Activated CD4-positive, alpha-beta T cell treated with anti-CD3 and anti-CD28 coated beads, Interleukin-2, amount 50 U/mL, for 16 hours (primary cell): ENCODE measurements at regions not wholly inside any gene's neighbourhood (a gene's known extent, or its start where the extent isn't known, plus 50 kb on each side); places are given as distances from the start of the nearest gene placed in this dataset.
"Not testable (repeated sequence)": the region's sequence is repeated elsewhere in the genome, so short reads cannot be mapped to it uniquely, and the experiment has no call there.

ENCODE experiments used
- DNase-seq: peaks from one replicate; pipeline ENCODE4 v3.0.0-alpha.2; 2020

- not testable (repeated sequence) for DNase-seq
Observed at GRCh38 chrX:127221821-127222220, 402.3 kb downstream of the PRR32 start.

GRCh38 chrX:127243654-127244053 is 424.1 kb downstream of the PRR32 start:
- no peak for DNase-seq

DNA sequence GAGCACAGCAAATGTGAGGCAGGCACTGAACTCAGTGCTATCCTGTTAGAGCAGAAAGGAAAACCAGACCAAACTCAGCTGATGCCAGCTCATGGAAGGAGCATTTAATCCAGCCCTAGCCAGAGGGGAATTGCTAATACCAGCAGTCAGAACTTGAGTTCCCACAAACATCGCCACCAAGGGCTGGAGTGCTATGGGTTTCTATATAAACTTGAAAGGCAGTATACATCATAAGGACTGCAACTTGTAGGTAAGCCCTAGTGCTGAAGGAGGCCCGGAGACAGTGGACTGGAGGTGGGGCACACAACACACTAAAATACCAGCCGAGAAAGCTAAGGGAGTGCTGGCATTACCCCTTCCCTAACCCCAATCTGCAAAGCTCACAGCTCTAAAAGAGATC is 440.2 kb downstream of the PRR32 start:
- DNase-seq = no peak

DNA sequence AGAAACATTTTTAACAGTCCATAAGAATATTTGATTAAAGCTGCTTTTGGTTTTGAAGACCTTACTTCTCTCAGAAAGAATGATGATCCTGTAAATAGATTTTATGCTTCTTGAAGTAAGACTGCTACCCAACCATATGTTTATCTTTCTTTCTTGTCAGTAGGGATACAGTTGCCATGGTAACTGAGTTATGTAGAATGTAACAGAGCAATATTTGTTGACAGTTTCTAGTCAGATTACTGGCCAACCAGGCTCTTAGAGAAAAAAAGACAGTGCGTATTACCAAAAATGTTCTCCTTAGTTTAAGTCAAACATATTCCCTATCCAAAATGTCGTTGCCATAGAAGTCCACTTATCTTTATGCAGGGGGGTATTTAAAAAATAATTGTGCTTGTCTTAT is 456.8 kb downstream of the PRR32 start:
- no peak for DNase-seq

DNA sequence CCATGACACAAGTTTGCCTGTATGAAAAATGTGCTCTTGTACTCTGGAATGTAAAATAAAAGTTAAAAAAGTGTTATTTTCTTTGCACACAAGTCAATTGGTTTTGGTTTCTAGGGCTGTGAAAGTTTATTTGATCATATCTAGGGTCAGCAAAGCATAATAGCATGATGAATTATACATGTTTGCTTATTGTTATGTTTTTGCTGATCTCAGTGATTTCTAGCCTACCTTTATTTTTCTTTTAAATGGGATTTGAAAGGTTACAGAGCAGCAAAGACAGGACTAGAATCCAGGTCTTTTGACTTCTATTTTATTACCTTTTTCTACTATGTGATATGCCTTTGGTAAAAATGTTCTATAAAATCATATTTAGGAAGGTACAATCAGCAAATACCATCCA is 481.0 kb downstream of the PRR32 start:
- DNase-seq = no peak

DNA sequence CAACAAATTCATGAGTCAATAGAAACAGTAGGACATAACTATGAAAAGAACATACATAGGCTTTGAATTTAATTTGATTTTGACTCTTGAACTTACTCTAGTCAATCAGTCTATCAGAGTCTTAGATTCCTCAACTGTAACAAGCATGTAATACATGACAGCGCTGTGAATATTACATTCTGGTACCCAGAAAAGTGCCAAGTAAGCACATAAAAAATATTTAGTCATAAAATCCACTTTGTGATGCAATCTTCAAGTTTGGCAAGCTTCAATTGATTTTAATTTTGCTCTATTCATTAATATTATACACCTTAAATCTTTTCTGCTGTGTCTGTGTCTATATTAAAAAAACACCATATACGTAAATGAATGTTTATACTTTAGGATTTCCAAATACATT is 483.3 kb downstream of the PRR32 start:
- no peak for DNase-seq

- no peak for DNase-seq
Observed at GRCh38 chrX:127305013-127305412, 485.5 kb downstream of the PRR32 start.

DNA sequence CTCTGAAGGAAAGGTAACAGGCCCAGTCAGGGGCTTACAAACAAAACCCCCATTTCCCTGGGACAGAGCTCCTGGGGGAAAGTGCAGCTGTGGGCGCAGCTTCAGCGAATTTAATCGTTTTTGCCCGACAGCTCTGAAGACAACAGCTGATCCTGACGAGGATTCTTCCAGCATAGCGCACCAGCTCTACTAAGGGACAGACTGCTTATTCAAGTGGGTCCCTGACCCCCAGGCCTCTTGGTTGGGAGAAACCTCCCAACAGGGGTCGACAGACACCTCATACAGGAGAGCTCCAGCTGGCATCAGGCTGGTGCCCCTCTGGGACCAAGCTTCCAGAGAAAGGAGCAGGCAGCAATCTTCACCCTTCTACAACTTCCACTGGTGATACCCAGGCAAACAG is 486.7 kb downstream of the PRR32 start:
- DNase-seq = no peak

- DNase-seq = no peak
Observed at GRCh38 chrX:127313635-127314034, 494.1 kb downstream of the PRR32 start.

DNA sequence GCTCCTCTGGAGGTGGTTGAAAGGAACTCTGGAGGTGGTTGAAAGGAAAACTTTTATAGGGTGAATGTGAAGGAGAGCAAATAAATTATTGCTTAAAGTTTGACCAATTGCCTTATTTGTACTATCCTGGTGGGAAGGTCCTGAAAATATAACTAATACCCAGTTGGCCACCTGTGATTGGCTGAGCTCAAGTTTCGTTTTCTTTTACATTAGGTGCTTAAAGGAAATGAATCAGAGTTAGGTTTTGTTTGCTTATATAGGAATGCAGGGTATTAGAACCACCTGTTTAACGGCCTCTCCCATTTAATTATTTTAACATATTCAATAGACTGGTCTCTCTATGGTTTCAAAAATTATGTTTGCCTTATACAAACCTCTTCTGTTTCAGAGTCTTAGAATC is 497.6 kb downstream of the PRR32 start:
- DNase-seq = no peak

DNA sequence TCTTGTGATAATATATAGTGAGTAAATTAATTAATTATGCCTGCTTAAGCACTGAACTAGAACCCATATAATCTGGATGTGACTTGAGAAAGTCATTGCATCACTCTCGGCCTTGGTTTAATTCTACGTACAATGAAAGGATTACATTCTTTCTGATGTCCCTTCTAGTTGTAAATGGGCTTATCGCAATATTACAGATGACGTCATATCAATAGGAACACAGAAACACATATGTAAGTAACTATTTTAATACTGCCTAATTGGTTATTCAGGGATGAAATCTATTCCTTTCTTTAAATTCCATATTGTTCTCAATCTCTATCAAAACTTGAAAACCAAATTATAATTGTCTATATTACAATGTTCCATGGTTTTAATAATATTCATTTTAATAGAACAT is 504.6 kb downstream of the PRR32 start:
- no peak for DNase-seq
